ENCODE measurements at regions not wholly inside any gene's neighbourhood (a gene's known extent, or its start where the extent isn't known, plus 50 kb on each side); places are given as distances from the start of the nearest gene placed in this dataset.

GRCh38 chr5:91500758-91501157, 117.6 kb upstream of the ARRDC3 start:
- no peak for DNase-seq (ENCODE audit: low read depth in 1 of 2, low spot score in 1 of 2)
- TF ChIP-seq, protein P1, sequence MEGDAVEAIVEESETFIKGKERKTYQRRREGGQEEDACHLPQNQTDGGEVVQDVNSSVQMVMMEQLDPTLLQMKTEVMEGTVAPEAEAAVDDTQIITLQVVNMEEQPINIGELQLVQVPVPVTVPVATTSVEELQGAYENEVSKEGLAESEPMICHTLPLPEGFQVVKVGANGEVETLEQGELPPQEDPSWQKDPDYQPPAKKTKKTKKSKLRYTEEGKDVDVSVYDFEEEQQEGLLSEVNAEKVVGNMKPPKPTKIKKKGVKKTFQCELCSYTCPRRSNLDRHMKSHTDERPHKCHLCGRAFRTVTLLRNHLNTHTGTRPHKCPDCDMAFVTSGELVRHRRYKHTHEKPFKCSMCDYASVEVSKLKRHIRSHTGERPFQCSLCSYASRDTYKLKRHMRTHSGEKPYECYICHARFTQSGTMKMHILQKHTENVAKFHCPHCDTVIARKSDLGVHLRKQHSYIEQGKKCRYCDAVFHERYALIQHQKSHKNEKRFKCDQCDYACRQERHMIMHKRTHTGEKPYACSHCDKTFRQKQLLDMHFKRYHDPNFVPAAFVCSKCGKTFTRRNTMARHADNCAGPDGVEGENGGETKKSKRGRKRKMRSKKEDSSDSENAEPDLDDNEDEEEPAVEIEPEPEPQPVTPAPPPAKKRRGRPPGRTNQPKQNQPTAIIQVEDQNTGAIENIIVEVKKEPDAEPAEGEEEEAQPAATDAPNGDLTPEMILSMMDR (IDR thresholded peaks at IDR 0.05; ENCODE audit: insufficient read depth, low read length), result no peak
- TF ChIP-seq GABPA (IDR thresholded peaks at IDR 0.05; ENCODE audit: low read depth), result no peak
- TF ChIP-seq SPI1 (IDR thresholded peaks at IDR 0.05; ENCODE audit: borderline replicate concordance, low read depth), result no peak
- no peak for TF ChIP-seq POLR2AphosphoS5 (IDR thresholded peaks at IDR 0.05; ENCODE audit: low read depth)
- no peak for TF ChIP-seq REST (IDR thresholded peaks at IDR 0.05; ENCODE audit: insufficient replicate concordance, low read depth)
- Histone ChIP-seq H3K27ac (replicated peaks) (no peak overlapping the region), H3K4me3 (replicated peaks; ENCODE audit: insufficient read depth, low read length) (no peak overlapping the region), H3K27me3 (ENCODE audit: insufficient read depth, poor library complexity, severe bottlenecking) (no peaks in the 10 kb centered on the region)

- Histone ChIP-seq H3K4me3 (replicated peaks; ENCODE audit: insufficient read depth, low read length) (no peak overlapping the region), H3K27me3 (ENCODE audit: insufficient read depth, poor library complexity, severe bottlenecking) (no peaks in the 10 kb centered on the region), H3K27ac (replicated peaks) (no peak overlapping the region)
- DNase-seq (ENCODE audit: low read depth in 1 of 2, low spot score in 1 of 2), result no peak
- TF ChIP-seq REST (IDR thresholded peaks at IDR 0.05; ENCODE audit: insufficient replicate concordance, low read depth), result no peak
- no peak for TF ChIP-seq GABPA (IDR thresholded peaks at IDR 0.05; ENCODE audit: low read depth)
- TF ChIP-seq SPI1 (IDR thresholded peaks at IDR 0.05; ENCODE audit: borderline replicate concordance, low read depth), result no peak
- TF ChIP-seq, protein P1 (IDR thresholded peaks at IDR 0.05; ENCODE audit: insufficient read depth, low read length), result no peak
- no peak for TF ChIP-seq POLR2AphosphoS5 (IDR thresholded peaks at IDR 0.05; ENCODE audit: low read depth)
Measured at GRCh38 chr5:91499943-91500531, 116.9 kb upstream of the ARRDC3 start.

DNA sequence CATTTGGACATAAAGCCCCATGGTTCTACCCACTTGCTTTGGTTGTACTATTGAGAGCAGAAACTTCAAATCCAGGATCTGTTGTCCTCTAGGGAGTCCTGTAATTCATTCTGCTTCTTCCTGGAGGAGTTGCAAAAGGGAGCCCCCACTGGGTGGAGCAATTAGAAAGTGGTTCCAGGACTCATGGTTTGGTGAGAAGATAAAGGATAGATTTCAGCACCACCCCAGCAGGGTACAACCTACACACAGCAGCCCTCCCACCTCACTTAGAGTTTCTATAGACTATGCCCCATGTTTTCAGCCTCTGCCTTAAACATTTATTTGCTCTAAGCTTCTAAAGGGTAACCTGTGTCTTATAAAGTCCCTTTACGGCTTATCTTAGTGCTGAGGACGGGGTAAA, 112.6 kb upstream of the ARRDC3 start:
- no peaks in the 10 kb centered on the region for H3K27me3 ChIP-seq (ENCODE audit: insufficient read depth, poor library complexity, severe bottlenecking)
- H3K27ac ChIP-seq (replicated peaks), result no peak overlapping the region
- TF ChIP-seq POLR2AphosphoS5 (IDR thresholded peaks at IDR 0.05; ENCODE audit: low read depth) (no peak), SPI1 (IDR thresholded peaks at IDR 0.05; ENCODE audit: borderline replicate concordance, low read depth) (no peak), REST (IDR thresholded peaks at IDR 0.05; ENCODE audit: insufficient replicate concordance, low read depth) (no peak), GABPA (IDR thresholded peaks at IDR 0.05; ENCODE audit: low read depth) (no peak)
- TF ChIP-seq, protein P1 (IDR thresholded peaks at IDR 0.05; ENCODE audit: insufficient read depth, low read length), result no peak
- DNase-seq (ENCODE audit: low read depth in 1 of 2, low spot score in 1 of 2), result no peak
- no peak overlapping the region for H3K4me3 ChIP-seq (replicated peaks; ENCODE audit: insufficient read depth, low read length)

Measured in HL-60 (cell line).